Activated B cell treated with CpG ODN at 0.5 μM for 24 hours (primary cell): ENCODE measurements at regions not wholly inside any gene's neighbourhood (a gene's known extent, or its start where the extent isn't known, plus 50 kb on each side); places are given as distances from the start of the nearest gene placed in this dataset.

Experiments used
- ATAC-seq: fragments of 200-7000 bp; cut with Tn5 transposase; one replicate; pipeline ENCODE4 v1.10.0; 2021; ENCODE audit warnings: low read depth, mild to moderate bottlenecking, moderate library complexity
- CTCF ChIA-PET: fragments of 350-600 bp; sonication (Branson Sonifier 250); formaldehyde crosslinking; loops from one replicate; lab custom pipeline; 2021; ENCODE audit warnings: antibody characterized with exemption; lab: Charles Lee
- POLR2A ChIA-PET: fragments of 350-600 bp; sonication (Branson Sonifier 250); formaldehyde crosslinking; loops from one replicate; lab custom pipeline; 2021; ENCODE audit warnings: antibody characterized with exemption; lab: Charles Lee
- DNase-seq: peaks from one replicate; pipeline ENCODE4 v3.0.0; 2022
- H3K27ac Mint-ChIP-seq: one replicate; pipeline ENCODE4 v1.8.0; 2020; ENCODE audit warnings: mixed read lengths
- H3K27me3 Mint-ChIP-seq: one replicate; pipeline ENCODE4 v1.8.0; 2021; ENCODE audit warnings: mixed read lengths
- H3K36me3 Mint-ChIP-seq: one replicate; pipeline ENCODE4 v1.8.0; 2021; ENCODE audit warnings: low read depth, mixed read lengths
- H3K4me1 Mint-ChIP-seq: one replicate; pipeline ENCODE4 v1.8.0; 2021; ENCODE audit warnings: mixed read lengths
- H3K4me3 Mint-ChIP-seq: one replicate; pipeline ENCODE4 v1.8.0; 2020; ENCODE audit warnings: mild to moderate bottlenecking, mixed read lengths
- H3K9me3 Mint-ChIP-seq: one replicate; pipeline ENCODE4 v1.8.0; 2020; ENCODE audit warnings: mixed read lengths
- CTCF ChIP-seq: fragments of 200-600 bp; IDR thresholded peaks from one replicate; pipeline ENCODE4 v1.8.0; 2022; ENCODE audit warnings: antibody characterized with exemption, mild to moderate bottlenecking
- intact Hi-C: fragments of 100-400 bp; cut with micrococcal nuclease; formaldehyde crosslinking; loops from one replicate; pipeline ENCODE4 v1.15.1; 2024

DNA sequence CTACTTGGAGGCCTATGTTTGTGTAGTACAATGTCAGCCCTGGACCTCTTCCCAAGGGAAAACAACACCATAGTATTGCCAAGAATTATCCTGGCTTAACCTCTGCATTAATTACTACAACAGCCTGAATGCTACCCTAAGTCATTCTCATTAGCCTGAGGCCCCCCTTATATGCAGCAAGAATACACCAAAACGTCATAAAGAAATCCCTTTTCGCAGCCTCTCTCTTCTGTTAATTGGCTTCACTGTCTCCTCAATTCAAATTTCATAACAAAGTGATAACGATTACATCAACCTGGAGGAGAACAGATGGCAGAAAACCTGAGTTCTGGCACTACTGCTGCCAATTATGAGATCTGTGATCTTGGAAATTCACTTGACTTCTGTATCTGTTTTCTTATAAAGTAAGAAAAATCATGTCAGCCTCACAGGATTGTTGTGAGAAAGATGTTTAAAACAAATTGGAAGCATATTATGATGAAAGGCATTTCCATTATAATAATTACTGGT lies 1663.1 kb downstream of the STIM2 start:
- no peaks in the 10 kb centered on the region for H3K9me3 Mint-ChIP-seq
- ChIA-PET POLR2A (no interaction called here), CTCF (no interaction called here)
- no peak for TF ChIP-seq CTCF
- intact Hi-C loops: no loop called here
- H3K27me3 Mint-ChIP-seq: no peaks in the 10 kb centered on the region
- no peaks in the 10 kb centered on the region for H3K4me1 Mint-ChIP-seq
- no peaks in the 10 kb centered on the region for H3K36me3 Mint-ChIP-seq
- no peak overlapping the region for H3K27ac Mint-ChIP-seq
- ATAC-seq (no peak), DNase-seq (no peak)
- no peak overlapping the region for H3K4me3 Mint-ChIP-seq

DNA sequence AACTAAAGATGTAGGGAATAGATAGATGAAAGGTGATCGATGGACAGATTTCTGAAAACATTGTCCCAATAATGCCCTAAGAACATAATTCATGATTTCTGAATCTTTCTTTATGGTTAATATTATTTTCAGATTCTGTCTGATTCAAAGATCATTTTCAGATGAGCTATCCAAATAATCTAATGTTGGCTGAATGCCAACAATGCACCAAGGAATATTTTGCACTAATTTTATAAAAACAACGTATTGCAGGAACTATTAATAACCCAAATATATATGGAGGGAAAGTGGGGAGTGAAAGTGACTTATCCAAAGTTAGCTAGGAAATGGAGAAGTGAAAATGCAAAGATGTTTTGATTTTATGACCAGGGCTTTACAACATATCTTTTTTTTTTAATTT lies 1675.5 kb downstream of the STIM2 start:
- Mint-ChIP-seq H3K27ac (no peak overlapping the region), H3K4me1 (no peaks in the 10 kb centered on the region), H3K36me3 (no peaks in the 10 kb centered on the region), H3K9me3 (peaks cover 6% of the 10 kb centered on the region), H3K27me3 (no peaks in the 10 kb centered on the region), H3K4me3 (no peak overlapping the region)
- ATAC-seq (no peak), DNase-seq (no peak)
- ChIA-PET CTCF (no interaction called here), POLR2A (no interaction called here)
- intact Hi-C loops: no loop called here
- TF ChIP-seq CTCF: no peak

GRCh38 chr4:28545986-28546385 lies 1685.3 kb downstream of the STIM2 start:
- ChIA-PET CTCF (no interaction called here), POLR2A (no interaction called here)
- Mint-ChIP-seq H3K9me3 (peaks cover 3% of the 10 kb centered on the region), H3K4me1 (no peaks in the 10 kb centered on the region), H3K4me3 (no peak overlapping the region), H3K27ac (no peak overlapping the region), H3K27me3 (no peaks in the 10 kb centered on the region), H3K36me3 (no peaks in the 10 kb centered on the region)
- ATAC-seq: no peak
- DNase-seq: no peak
- TF ChIP-seq CTCF: no peak
- intact Hi-C loops: no loop called here

DNA sequence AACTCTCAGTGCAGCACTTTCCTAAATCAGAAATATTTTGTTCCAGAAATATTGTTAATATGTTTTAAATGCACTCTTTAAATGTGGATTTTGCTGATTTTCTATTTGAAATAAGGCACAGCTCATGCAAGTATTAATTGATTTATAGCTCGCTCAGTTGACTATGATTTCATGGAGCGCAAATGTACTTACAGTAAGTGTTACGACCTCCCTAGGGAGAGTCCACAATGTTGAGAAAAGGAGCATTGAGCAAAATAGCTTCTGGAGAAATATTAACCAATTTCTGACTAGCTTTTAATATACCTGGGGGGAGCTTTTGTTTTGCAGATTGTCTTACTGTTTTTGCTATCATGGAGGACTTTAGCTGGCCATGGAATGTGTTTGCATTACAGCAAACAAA lies 1687.5 kb downstream of the STIM2 start:
- POLR2A ChIA-PET: no interaction called here
- peaks cover 4% of the 10 kb centered on the region for H3K9me3 Mint-ChIP-seq

DNA sequence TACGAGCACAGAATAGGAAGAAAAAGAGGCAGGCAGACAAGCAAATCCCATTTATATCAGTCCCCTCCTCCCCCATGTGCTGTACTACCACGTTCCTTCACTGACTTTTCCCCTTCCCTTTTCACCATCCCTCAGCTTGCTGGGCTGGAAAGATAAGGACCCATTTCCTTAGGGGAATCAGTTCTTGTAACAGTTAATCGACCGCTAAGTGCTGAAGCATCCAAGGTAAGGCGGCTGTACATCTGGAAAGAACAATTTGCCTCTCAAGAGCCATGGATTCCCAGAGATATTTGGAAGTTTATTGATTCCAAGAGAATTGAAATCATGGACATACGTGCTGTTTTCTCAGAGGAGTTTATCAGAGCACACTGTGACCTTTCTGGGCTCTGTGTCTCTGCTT lies 1688.0 kb downstream of the STIM2 start:
- DNase-seq (no peak), ATAC-seq (no peak)
- H3K4me3 Mint-ChIP-seq: no peak overlapping the region
- POLR2A ChIA-PET: no interaction called here
- CTCF ChIA-PET: no interaction called here
- H3K36me3 Mint-ChIP-seq: no peaks in the 10 kb centered on the region
- H3K27ac Mint-ChIP-seq: no peak overlapping the region
- TF ChIP-seq CTCF: no peak
- no peaks in the 10 kb centered on the region for H3K27me3 Mint-ChIP-seq
- intact Hi-C loops: no loop called here
- H3K9me3 Mint-ChIP-seq: peaks cover 9% of the 10 kb centered on the region
- H3K4me1 Mint-ChIP-seq: no peaks in the 10 kb centered on the region

More for the DNA sequence above, 1687.5 kb downstream of the STIM2 start:
- Mint-ChIP-seq H3K27ac (no peak overlapping the region), H3K4me1 (no peaks in the 10 kb centered on the region), H3K36me3 (no peaks in the 10 kb centered on the region), H3K27me3 (no peaks in the 10 kb centered on the region), H3K4me3 (no peak overlapping the region)
- no peak for TF ChIP-seq CTCF
- ATAC-seq (no peak), DNase-seq (no peak)
- intact Hi-C loops: no loop called here
- CTCF ChIA-PET: no interaction called here
